ENCODE measurements at regions not wholly inside any gene's neighbourhood (a gene's known extent, or its start where the extent isn't known, plus 50 kb on each side); places are given as distances from the start of the nearest gene placed in this dataset.

DNA sequence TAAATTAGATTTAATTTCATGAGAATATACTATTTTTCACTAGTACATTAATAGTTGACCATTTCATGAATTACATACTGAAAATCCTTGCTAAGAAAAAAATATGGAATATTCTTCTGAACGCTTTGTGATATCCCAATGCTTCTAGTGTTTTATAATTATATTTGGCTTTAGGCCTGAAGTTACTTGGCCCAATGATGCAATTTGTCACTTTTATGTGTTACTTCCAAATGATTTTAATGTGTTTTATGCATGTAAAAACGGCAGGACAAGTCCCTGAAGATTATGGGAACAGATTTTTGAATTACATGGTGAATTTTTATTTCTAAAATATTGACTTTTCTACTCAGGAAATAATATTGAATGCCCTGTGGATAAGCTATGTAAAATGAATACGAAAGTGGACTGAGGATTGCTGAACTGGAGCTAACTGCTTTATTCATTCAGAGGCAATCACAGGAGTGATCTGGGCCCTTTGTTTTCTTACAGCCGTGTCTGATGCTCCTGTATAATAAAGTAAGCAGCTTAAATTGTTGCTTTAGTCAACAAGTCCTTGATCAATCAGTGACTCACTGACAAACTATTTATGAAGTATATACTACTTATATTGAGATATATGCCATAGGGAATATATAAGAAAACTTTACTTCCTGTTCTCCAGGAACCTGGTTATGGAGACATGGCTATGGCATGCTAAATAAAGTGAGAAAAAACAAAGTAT is 543.0 kb upstream of the RGS18 start:
- peak; percentile 55 for DNase-seq

DNA sequence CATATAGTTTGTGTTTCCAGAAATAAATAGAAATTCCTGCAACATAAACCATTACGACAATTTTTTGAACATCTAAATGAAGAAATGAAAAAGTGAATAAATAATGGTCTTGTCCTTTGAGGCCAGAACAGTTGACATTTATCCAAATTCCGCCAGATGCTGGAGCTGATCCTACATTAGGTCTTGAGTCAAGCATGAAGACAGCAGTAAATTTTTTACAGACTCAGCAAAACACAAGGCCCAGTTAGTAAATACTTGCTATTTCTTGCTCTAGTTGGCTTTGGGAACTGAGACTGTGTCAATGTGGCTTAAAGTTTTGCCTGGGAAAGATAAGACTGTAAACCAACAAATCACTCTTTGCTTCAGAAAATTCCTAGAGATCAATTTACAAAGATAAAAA is 540.1 kb upstream of the RGS18 start:
- peak; percentile 34 for DNase-seq

DNA sequence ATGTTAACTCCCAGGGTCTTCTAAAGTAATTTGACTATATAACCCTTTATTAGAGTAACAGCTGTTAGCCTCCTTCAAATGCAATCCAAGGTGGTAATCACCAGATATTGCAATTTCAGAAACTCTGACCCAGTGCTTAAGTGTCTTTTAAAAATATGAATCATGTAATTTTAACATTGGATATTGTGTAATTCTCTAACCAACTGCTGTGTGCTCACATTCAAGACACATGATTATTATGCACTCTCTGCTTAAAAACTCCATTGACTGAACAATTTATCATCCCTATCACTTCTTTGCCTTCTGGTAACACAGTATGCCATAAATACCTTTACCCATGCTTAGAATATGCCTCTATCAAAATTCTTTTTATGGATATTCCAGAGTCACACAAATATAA is 537.4 kb upstream of the RGS18 start:
- no peak for DNase-seq

DNA sequence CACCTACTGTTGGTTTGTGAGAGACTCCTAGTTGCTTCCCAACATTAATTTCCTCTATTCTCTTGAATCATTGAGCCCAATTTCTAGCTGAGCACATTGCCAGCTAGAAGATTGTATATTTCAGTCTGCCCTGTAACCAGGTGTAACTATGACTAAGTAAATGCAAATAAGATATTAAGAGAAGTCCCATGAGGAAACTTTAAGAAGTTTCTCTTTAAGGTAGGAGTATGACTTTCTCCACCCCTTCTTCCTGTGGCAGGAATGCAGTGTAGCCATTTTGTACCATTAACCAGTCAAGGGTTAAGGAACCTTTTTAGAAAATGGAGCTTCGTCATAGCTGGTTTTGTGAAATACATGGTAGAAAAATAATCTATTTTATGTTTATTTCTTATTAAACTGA is 534.2 kb upstream of the RGS18 start:
- no peak for DNase-seq

DNA sequence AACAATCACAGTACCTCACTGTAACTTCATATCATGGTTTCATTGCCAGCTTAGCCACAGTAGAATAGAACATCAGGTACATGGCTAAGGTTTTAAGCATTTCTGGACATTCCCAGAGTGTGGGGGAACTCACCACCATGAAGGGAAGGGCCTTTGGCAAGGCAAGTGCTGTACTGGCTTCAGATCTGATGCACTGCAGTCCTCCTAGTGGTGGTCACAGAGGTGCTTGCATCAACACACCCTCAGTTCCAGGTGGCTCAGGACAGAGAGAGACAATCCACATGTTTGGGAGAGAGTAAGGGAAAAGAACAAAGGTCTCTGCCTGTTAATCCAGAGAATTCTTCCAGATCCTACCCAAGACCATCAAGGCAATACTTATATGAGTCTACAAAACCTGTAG is 528.4 kb upstream of the RGS18 start:
- no peak for DNase-seq

DNA sequence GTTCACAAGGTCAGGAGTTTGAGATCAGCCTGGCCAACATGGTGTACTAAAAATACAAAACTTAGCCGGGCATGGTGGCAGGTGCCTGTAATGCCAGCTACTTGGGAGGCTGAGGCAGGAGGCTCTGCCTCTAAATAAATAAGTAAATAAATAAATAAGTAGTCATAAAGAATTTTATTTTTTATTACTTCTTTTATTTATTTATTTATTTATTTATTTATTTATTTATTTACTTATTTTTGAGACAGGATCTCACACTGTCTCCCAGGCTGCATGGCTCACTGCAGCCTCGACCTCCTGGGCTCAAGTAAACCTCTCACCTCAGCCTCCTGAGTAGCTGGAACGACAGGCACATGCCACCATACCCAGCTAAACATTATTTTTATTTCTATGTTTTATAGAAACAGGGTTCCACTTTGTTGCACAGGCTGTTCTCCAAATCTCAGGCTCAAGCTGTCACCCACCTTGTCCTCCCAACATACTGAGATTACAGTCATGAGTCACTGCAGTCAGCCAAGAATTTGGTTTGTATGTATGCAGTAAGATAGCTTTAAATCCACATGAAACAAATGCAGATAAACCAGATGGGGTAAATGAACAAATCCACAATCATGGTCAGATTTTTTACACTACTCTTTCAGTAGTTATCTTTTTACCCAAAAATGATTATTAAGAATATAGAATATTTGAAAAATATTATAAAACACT is 523.3 kb upstream of the RGS18 start:
- peak; percentile 16 for DNase-seq

DNA sequence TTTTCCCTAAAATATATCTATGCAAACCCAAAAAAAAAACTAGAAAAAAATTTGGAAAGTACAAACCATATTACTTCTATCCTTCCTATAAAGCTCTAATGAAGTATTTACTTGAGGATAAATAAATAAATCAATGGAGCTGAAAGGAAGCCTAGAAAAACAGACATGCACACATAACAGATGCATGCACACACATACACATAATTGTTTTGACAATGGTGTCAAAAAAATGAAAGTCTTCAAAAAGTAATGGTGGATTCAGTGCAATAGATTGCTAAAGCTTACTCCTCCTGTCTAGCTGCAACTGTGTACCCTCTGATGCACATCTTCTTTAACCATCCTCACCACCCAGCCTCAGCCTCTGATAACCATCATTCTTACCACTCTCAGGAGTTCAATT is 521.9 kb upstream of the RGS18 start:
- no peak for DNase-seq

DNA sequence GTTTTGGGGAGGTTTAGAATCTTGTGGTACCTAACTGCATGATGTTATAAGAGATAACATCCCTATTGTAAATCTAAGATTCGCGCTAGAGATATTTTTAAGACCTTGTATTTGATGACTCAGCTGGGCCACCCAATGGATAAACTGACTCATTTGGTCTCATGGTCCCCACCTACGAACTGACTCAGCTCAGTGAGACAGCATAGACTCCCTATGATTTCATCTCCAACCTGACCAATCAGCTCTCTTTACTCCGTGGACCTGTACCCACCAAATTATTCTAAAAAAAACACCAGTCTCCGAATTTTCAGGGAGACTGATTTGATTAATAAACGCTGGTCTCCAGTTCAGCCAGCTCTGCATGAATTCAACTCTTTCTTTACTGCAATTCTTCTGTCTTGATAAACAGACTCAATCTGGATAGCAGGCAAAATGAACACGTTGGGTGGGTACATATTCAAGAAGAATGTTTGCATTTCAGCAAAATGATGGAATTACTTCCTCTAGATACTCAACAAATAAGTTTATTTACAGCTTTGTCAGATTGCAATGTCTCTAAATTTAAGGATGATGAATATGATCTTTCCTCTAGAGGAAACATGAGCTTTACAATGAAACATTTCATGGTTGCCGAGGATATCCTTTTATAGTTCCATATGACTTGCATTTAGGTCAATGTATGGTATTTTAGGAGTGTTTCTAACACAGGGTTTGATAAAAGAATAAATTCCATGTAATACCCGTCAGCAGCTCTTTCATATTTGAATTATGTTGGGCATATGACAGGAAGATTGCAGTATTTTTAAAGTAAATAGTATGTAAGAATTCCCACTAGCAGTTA is 516.6 kb upstream of the RGS18 start:
- no peak for DNase-seq

DNA sequence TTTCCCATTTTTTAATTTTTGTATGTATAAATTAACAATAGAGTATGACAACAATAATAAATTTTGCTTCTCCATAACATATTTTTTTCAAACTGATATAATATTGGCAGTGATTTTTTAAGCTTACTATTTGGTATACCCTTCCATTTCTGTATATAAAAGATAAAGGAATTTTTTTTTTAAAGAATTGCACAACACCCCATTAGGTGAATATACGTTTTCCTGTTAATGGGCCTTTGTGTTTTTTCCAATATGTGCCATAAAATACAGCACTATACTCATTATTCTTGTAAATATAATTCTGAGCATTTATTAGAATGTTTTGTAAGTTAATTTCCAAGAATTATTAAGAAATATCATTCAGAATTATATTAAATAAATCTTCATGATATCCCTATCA is 515.2 kb upstream of the RGS18 start:
- no peak for DNase-seq

DNA sequence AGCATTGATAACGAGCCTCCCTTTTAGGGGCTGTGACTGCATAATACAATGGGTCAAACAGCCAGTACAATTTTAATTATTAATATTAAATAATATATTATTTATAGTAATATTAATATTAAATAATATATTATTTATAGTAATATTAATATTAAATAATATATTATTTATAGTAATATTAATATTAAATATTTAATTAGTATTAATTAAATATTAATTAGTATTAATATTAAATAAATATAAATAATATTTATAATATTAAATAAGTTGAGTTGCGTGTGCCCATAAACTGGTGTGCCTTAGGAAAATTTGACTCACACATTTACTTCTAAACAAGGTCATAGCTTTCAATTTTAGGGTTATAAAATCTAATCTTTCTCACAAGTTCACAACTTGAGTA is 509.3 kb upstream of the RGS18 start:
- DNase-seq: no peak

DNA sequence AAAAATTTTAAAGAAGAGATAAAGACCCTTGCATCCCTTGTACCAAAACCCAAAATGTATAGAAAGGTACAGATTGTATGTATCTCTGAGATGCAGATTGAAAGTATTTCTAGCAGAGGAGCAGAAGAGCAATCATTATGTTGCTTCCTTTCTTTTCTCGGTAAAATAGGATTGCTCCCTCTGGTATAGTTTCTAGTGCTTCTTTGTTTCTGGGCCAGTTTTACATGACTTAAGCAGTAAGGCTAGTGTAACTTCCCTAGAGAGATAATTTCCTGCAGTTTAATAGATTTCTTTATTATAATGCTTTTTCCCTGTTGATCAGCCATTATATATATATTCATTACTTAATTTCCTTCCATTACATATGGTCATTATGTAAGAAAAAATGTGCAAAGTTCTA is 496.2 kb upstream of the RGS18 start:
- DNase-seq: no peak

DNA sequence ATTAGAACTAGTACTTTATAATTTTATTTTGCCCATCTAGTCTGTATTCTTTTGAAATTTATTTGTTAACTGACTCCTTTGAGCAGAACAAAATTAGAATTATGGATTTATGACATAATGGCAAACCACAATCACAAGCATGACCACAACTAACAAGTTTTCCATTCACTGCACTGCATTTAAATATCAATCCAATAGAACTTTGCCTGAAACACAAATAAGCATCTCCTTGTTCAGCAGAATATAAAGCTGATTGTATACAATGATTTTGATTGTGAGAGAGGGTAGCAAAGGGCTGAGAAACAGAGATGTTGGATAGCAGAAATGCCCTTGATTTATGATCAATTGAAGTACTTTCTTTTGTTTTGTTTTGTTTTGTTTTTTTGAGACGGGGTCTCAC is 495.5 kb upstream of the RGS18 start:
- no peak for DNase-seq

DNA sequence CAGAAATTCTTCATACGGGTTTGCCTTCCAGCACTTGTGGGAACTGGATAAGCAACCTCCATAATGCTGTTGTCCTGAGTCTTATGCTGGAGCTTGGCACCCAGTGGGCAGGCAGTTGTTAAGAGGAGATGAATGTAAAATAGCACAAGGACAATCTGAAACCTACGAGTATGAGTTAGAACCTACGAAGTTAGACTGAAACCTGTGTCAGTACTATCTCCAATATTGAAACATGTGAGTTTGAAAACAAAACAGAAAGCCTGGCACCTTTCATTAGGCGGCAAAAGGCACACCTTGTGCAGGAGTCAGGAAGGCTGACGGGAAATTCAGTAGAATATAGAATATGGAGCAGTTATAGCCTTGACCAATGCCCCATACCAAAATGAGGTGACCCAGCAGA is 489.7 kb upstream of the RGS18 start:
- DNase-seq: no peak

DNA sequence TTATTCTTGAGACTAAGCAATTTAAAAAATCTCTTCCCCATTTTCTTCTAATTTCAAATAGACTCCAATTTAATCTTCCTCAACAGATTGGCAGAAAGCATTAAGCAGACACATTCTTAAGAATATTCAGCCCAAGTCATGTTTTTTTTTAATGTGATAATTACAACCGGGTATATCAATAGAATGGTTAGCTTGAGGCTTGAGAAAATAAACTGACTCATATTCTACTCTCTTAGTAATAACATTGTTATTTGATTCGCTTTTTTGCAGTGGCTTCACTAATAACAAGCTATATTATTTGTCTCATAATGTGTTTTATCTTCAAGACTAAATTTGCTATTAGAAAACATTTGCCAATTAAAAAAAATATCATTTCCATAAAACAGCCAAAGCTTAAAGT is 488.6 kb upstream of the RGS18 start:
- DNase-seq: no peak

DNA sequence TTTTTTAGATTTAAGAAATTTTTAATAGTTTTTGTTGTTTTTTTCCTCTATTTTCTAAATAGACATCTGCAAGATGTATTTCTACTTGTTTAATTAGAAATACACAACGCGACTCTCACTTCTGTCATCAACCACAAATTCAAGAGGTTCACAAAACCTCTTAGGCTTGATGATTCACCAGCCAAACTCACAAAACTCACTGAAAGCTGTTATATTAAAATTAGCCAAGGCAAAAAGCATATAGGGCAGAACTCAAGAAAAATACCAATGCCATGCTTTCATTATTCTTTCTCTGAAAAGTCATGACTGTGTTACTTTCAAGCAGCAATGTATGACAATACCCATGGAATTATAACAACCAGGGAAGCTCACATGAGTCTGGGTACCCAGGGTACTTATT is 487.0 kb upstream of the RGS18 start:
- no peak for DNase-seq

DNA sequence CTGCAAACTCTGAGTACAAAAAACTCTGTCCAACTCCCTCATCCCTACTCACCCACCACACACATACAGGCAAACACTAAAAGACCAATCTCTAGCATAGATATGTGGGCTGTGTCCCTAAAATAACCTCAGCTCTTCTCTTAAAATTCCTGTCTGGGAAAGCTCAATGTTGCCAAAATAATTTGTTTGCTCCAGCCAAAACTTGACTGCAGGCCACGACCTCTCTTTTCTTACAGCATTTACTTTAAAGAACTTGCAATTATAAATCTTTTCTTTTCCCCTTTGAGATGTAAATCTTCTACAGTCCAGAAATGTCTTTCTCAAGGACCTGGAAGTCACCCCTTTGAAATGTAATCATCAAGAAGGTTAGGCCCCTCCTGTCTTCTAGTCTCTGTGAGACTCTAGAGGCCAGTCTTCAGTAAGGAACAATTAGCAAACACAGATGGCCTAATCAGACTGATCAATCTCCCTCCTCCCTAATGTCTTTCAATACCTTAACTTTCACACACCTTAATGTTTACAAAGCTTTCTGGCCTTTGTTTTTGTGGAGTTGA is 483.6 kb upstream of the RGS18 start:
- no peak for DNase-seq

DNA sequence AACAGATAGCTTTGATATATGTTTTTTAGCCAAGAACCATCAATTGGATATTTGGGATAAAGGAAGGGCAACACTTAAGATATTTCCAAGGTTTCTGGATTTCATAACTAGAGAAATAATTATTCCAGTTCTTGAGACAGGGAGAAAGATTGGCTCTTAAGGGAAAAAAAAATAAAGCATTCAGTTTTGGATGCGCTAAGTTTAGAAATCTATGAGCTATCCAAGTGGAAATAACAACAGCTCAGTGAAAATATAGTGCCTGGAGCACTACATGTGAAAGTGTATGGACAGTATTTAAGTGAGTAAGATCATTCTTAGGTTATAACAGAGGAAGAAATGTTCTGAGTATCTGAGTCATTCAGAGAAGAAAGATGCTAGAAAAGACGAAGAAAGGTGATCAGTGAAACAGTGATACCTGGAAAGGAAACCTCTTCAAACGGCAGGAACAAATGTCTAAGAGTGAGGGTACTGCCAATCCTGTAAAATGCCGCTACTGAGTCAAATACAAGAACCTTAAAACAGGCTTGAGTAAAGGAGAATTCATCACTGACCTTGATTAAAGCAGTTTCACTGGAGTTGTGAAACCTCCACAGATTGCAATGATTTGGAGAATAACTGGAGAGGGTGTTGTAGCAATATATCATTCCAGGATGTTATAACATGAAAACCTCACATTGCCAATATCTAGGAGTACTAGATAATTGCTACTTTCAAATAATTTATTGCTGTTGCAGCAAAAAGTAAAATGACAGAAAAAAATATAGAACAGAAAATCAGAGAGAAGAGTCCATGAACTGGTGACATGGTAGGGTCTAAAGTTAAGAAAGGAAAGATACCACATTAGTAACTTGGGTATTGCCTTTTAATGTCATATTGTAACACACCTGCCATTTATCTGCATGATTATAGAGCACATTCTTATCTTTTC is 482.1 kb upstream of the RGS18 start:
- DNase-seq: no peak

DNA sequence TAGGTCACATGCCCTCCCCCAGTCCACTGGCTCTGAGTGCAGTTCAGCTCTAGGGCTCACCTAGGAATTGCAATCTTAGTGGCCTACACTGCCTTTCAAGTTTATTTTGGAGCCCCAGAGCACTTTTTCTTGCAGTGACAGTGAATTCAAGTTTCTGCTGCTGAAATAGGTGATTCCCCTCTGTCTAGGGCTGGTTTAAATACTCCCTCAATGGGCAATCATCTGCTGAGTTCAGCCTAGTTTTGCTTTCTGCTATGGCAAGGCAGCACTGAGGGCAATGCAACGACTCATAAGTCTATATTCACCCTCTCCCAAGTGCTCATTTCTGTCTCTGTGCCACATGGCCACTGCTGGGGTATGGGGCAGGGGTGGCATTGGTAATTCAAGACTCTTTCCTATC is 472.6 kb upstream of the RGS18 start:
- no peak for DNase-seq

DNA sequence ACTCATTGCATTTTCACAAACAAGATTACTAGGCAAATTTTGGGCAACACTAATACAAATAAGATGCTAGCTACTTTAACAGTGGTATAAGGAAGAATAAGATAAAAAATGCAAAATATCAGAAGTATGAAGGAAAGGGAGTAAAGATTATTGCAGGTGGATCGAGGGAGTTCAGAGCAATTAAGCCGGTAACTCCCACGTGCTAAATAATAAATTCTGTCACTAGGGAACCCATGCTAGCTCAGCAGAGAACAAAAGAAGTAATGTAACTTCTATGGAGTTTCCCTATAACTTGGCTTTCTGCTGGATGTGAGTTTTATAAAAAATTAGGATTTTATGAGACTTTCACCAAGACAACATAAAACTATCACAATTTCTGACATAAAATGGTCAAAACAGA is 470.5 kb upstream of the RGS18 start:
- DNase-seq: no peak

DNA sequence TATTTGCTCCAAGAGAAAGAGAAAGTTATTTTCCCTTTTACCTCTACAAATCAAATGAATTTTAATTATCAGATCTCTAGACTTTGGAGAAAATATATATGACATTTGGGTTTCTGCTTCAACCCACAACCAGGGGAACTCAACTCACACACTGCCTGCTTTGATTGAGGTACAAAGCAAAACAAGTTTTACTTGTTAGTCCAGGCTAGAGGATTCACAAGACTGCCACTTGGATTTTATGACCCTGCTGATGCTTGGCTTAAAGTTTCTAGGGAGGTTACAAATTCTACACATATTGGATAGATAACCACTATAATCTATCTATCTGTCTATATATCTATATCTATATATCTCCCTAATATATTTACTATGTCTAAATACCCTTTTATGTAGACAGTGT is 467.3 kb upstream of the RGS18 start:
- DNase-seq: no peak

DNA sequence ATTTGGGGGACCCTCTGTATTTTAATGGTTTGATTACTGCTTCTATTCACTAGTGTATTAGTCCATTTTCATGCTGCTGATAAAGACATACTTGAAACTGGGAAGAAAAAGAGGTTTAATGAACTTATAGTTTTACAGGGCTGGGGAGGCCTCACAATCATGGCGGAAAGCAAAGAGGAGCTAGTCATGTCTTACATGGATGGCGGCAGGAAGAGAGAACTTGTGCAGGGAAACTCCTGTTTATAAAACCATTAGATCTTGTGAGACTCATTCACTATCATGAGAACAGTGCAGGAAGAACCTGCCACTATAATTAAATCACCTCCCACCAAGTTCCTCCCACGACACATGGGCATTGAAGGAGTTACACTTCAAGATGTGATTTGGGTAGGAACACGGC is 464.5 kb upstream of the RGS18 start:
- no peak for DNase-seq

DNA sequence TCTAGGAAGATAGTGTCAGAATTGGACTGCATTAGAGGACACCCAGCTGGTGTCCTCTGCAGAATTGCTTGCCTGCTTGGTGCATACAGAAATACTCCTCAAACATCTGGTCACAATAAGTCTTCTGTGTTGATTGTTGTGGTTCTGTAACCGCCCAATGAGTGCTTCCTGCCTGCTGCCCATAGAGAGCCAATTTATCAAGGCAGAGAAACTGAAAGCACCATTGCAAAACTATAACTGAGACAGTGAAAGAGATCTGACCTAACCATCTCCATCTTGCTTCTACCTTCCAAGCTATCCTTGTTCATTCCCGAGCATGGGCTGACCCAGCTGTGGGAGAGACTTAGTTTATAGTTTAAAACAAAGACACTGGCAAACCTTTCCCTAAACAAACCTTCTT is 462.4 kb upstream of the RGS18 start:
- no peak for DNase-seq

DNA sequence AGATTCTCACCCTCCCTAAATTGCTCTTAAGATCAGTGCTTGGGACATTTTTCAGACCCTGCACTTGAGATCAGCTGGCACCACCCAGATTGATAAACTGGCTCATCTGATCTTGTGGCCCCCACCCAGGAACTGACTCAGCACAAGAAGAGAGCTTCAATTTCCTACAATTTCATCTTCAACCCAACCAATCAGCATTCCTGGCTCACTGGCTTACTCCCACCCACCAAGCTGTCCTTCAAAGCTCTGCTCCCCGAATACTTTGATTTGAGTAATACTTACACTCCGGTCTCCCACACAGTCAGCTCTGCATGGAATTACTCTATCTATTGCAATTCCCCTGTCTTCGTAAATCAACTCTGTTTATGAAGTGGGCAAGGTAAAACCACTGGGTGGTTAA is 461.9 kb upstream of the RGS18 start:
- no peak for DNase-seq
